Ovary (tissue), 7 donors: ENCODE measurements at regions not wholly inside any gene's neighbourhood (a gene's known extent, or its start where the extent isn't known, plus 50 kb on each side); places are given as distances from the start of the nearest gene placed in this dataset.

Experiments
- DNase-seq, 5 donors: peaks; one replicate each; pipeline ENCODE4 v3.0.0-alpha.2; 2019 to 2020
- H3K27ac ChIP-seq, 2 donors: fragments of 200-600 bp; one replicate each; pipeline versions ENCODE4 v1.5.1 to v1.8.0; 2019 to 2022
- H3K27me3 ChIP-seq: fragments of 200-600 bp; one replicate; pipeline ENCODE4 v1.8.0; 2022
- H3K36me3 ChIP-seq: fragments of 200-600 bp; sonication (generic); one replicate; pipeline ENCODE4 v1.5.1; 2019
- H3K4me1 ChIP-seq: one replicate; pipeline ENCODE4 v1.8.1; 2013; ENCODE audit warnings: mild to moderate bottlenecking, moderate library complexity; ENCODE audit not compliant: insufficient read depth
- H3K4me3 ChIP-seq: fragments of 200-600 bp; sonication (generic); one replicate; pipeline ENCODE4 v1.5.1; 2017
- H3K9me3 ChIP-seq, 2 donors: fragments of 200-600 bp in 1 of 2; sonication (generic) in 1 of 2; one replicate each; pipeline versions ENCODE4 v1.5.1 to v1.8.1; 2013 to 2019; ENCODE audit warnings: mild to moderate bottlenecking in 1 of 2, moderate library complexity in 1 of 2
- EP300 ChIP-seq: sonication (generic); formaldehyde crosslinking; IDR thresholded peaks from one replicate; pipeline ENCODE4 v1.6.1; 2017; ENCODE audit warnings: antibody characterized with exemption
- POLR2A ChIP-seq: fragments of 450-650 bp; IDR thresholded peaks from one replicate; pipeline ENCODE4 v1.6.1; 2017; ENCODE audit warnings: antibody characterized with exemption, mild to moderate bottlenecking, moderate library complexity
- WGBS, 3 donors: extraction: QIAGEN DNeasy Blood & Tissue Kit in 1 of 3; methylation state at CpG; one replicate each; pipeline versions ENCODE4 v1.1.5 to v1.1.7; 2013 to 2017; 5-methylcytosine and 5-hydroxymethylcytosine counted together
- intact Hi-C, 4 donors: fragments of 100-400 bp; cut with DNase I; formaldehyde crosslinking; loops; one replicate each; pipeline versions ENCODE4 v1.11.0 to v1.15.1; 2022 to 2023
- TF ChIP-seq, protein P1 (sequence below), 3 donors: fragments of 450-650 bp in 2 of 3; fragments of 200-600 bp in 1 of 3; IDR thresholded peaks; one replicate each; pipeline versions ENCODE4 v1.5.1 to v1.8.0; 2016 to 2022; ENCODE audit warnings: antibody characterized with exemption in 3 of 3, mild to moderate bottlenecking in 1 of 3
- donor health status: DM: no; HTN: no; CAD: no; lungs with moderate emphysema.
- donor health status: DM: no; HTN: no; CAD: no.
- donor health status: Bipolar disorder and iron deficiency.
- donor health status: DM: no; HTN: no; CAD: no.
- donor health status: DM: yes; HTN: yes; CAD: no.

- no peaks in the 10 kb centered on the region for H3K27me3 ChIP-seq
- no peak for DNase-seq
- TF ChIP-seq EP300 (no peak), POLR2A (no peak)
- TF ChIP-seq, protein P1, sequence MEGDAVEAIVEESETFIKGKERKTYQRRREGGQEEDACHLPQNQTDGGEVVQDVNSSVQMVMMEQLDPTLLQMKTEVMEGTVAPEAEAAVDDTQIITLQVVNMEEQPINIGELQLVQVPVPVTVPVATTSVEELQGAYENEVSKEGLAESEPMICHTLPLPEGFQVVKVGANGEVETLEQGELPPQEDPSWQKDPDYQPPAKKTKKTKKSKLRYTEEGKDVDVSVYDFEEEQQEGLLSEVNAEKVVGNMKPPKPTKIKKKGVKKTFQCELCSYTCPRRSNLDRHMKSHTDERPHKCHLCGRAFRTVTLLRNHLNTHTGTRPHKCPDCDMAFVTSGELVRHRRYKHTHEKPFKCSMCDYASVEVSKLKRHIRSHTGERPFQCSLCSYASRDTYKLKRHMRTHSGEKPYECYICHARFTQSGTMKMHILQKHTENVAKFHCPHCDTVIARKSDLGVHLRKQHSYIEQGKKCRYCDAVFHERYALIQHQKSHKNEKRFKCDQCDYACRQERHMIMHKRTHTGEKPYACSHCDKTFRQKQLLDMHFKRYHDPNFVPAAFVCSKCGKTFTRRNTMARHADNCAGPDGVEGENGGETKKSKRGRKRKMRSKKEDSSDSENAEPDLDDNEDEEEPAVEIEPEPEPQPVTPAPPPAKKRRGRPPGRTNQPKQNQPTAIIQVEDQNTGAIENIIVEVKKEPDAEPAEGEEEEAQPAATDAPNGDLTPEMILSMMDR (IDR thresholded peaks at IDR 0.05), result no peak
- WGBS, 3 donors, result 80 to 92% (median 89%) methylated on average over 4 of the region's 4 CpGs
- no peak overlapping the region for H3K4me3 ChIP-seq
- H3K36me3 ChIP-seq, result no peaks in the 10 kb centered on the region
- no peak overlapping the region for H3K27ac ChIP-seq
- no peaks in the 10 kb centered on the region for H3K4me1 ChIP-seq
- intact Hi-C loops, result no loop called here
- H3K9me3 ChIP-seq, result no peaks in the 10 kb centered on the region
These were observed 207.9 kb upstream of the GAP43 start for GRCh38 chr3:115415246-115415996.

DNA sequence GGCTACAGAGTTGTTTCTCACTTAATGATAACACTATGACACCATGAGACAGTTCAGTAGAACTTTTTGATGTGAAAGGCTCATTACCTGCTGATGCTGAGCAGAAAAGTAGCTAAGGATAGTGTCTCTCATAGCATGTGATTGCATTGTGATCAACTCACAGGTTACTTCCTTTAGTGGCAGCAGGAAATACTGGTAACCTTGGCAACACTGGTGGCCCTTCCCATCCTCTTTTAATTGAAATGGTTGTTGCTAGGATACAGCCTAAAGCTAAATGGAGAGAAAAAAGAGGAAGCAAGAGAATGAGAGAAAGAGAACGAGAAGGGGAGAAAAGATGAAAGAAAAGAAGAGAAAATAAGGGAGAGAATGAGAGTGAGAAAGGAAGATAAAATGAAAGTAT is 204.7 kb upstream of the GAP43 start:
- Histone ChIP-seq H3K36me3 (no peaks in the 10 kb centered on the region), H3K4me3 (no peak overlapping the region), H3K27me3 (no peaks in the 10 kb centered on the region), H3K27ac (no peak overlapping the region), H3K9me3 (no peaks in the 10 kb centered on the region), H3K4me1 (no peaks in the 10 kb centered on the region)
- no peak for DNase-seq
- 51 to 65% (median 61%) methylated on average over 1 of the region's 1 CpG for WGBS, 3 donors
- TF ChIP-seq, protein P1 (IDR thresholded peaks at IDR 0.05), result no peak
- TF ChIP-seq EP300 (no peak), POLR2A (no peak)
- intact Hi-C loops, result no loop called here

DNA sequence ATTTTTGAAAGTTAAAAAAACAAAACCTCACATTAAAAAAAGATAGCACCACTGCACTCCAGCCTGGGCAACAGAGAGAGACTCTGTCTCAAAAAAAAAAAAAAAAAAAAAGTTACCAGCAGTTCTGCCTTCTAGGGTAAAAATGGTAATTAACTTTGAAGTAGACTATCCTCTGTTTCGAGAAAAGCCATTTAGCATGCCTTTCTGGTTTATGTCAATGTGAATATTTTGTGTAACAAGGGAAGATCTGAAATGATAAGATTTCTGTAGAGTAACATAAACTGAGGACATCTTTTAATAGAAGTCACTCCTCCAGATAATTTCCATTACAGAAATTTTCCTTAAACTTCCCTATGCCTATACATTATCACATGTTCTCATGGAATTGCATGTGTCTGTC is 203.2 kb upstream of the GAP43 start:
- TF ChIP-seq EP300 (no peak), POLR2A (no peak)
- TF ChIP-seq, protein P1 (IDR thresholded peaks at IDR 0.05), result no peak
- no peaks in the 10 kb centered on the region for H3K27me3 ChIP-seq
- intact Hi-C loops, result loop anchor here in 1 of 4 donors (5.0 kb wide), 1 partner anchor 662 kb away; no protein-coding TSS in a partner anchor
- no peak for DNase-seq
- no peaks in the 10 kb centered on the region for H3K36me3 ChIP-seq
- H3K4me1 ChIP-seq, result no peaks in the 10 kb centered on the region
- WGBS, 3 donors, result 69 to 82% (median 74%) methylated on average over 1 of the region's 1 CpG
- H3K27ac ChIP-seq, result no peak overlapping the region
- no peak overlapping the region for H3K4me3 ChIP-seq
- no peaks in the 10 kb centered on the region for H3K9me3 ChIP-seq

DNA sequence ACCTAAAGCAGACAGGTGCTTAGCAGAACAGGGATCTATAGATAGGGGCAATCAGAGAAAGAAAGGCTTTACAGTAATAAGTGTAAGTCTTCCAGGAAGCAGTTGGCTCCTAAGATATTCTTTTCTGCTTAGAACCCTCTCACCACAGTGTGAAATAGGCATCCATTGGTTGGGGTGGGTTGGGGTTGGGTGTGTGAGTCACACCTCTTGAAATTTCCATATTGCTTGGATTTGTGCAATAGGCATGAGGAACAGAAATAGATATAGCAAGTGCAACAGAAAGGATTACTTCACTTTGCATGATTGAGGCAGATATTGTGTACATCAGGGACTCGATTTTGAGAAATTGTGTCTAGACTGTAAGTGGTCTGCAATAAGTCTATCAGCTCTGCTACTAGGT is 200.1 kb upstream of the GAP43 start:
- Histone ChIP-seq H3K27me3 (no peaks in the 10 kb centered on the region), H3K9me3 (no peaks in the 10 kb centered on the region), H3K4me1 (no peaks in the 10 kb centered on the region), H3K4me3 (no peak overlapping the region), H3K27ac (no peak overlapping the region), H3K36me3 (no peaks in the 10 kb centered on the region)
- intact Hi-C loops, result loop anchor here in 1 of 4 donors (5.0 kb wide), 1 partner anchor 659 kb away; no protein-coding TSS in a partner anchor
- 90 to 96% (median 90%) methylated on average over 1 of the region's 1 CpG for WGBS, 3 donors
- TF ChIP-seq, protein P1 (IDR thresholded peaks at IDR 0.05), result no peak
- TF ChIP-seq EP300 (no peak), POLR2A (no peak)
- DNase-seq, result no peak
